Adrenal gland (tissue), 9 donors: ENCODE measurements at regions not wholly inside any gene's neighbourhood (a gene's known extent, or its start where the extent isn't known, plus 50 kb on each side); places are given as distances from the start of the nearest gene placed in this dataset.

Experiments
- DNase-seq, 7 donors: peaks; one replicate each; pipeline ENCODE4 v3.0.0-alpha.2; 2019 to 2020
- H3K27ac ChIP-seq, 5 donors: fragments of 200-600 bp; sonication (generic) in 4 of 5; 1 replicate in 3 of 5; 2 replicates in 2 of 5; pipeline versions ENCODE4 v1.5.1 to v1.8.0; 2016 to 2020; ENCODE audit warnings: mild to moderate bottlenecking in 1 of 5
- H3K27me3 ChIP-seq: fragments of 200-600 bp; 2 replicates; pipeline ENCODE4 v1.8.0; 2021
- H3K36me3 ChIP-seq, 2 donors: fragments of 200-600 bp; replicated peaks in 1 of 2; 1 replicate in 1 of 2; 2 replicates in 1 of 2; pipeline versions ENCODE4 v1.5.1 to v1.8.0; 2018 to 2022
- H3K4me1 ChIP-seq, 2 donors: fragments of 200-600 bp; replicated peaks in 1 of 2; 1 replicate in 1 of 2; 2 replicates in 1 of 2; pipeline versions ENCODE4 v1.5.1 to v1.8.0; 2018 to 2021
- H3K4me3 ChIP-seq, 4 donors: fragments of 200-600 bp; sonication (generic) in 3 of 4; one replicate each; pipeline ENCODE4 v1.5.1; 2016 to 2018
- H3K9me3 ChIP-seq, 3 donors: fragments of 200-600 bp; sonication (generic) in 1 of 3; replicated peaks in 1 of 3; 1 replicate in 2 of 3; 2 replicates in 1 of 3; pipeline versions ENCODE4 v1.5.1 to v1.8.0; 2016 to 2021
- POLR2A ChIP-seq, 2 donors: fragments of 450-650 bp; IDR thresholded peaks; one replicate each; pipeline ENCODE4 v1.6.1; 2017; ENCODE audit warnings: antibody characterized with exemption in 2 of 2, mild to moderate bottlenecking in 2 of 2, moderate library complexity in 1 of 2
- WGBS, 4 donors: extraction: QIAGEN DNeasy Blood & Tissue Kit in 2 of 4; methylation state at CpG; one replicate each; pipeline versions ENCODE4 v1.1.5 to v1.1.7; 2013 to 2017; 5-methylcytosine and 5-hydroxymethylcytosine counted together
- intact Hi-C, 2 donors: fragments of 100-400 bp; cut with DNase I; formaldehyde crosslinking; loops; one replicate each; pipeline versions ENCODE4 v1.14.1 to v1.15.0; 2022 to 2023
- TF ChIP-seq, protein P1 (sequence below), 6 experiments: fragments of 450-650 bp in 4 of 6; fragments of 200-600 bp in 2 of 6; sonication (generic) in 1 of 6; IDR thresholded peaks; 1 replicate in 5 of 6; 2 replicates in 1 of 6; pipeline versions ENCODE4 v1.5.1 to v1.8.0; 2016 to 2021; ENCODE audit warnings: antibody characterized with exemption in 6 of 6, mild to moderate bottlenecking in 2 of 6, moderate library complexity in 1 of 6
- donor health status: healthy with polysubstance abuse.
- donor health status: Bipolar disorder and iron deficiency.
- donor health status: DM: yes; HTN: yes; CAD: no.
- donor health status: DM: no; HTN: no; CAD: no.
- donor health status: DM: no; HTN: no; CAD: no.

DNA sequence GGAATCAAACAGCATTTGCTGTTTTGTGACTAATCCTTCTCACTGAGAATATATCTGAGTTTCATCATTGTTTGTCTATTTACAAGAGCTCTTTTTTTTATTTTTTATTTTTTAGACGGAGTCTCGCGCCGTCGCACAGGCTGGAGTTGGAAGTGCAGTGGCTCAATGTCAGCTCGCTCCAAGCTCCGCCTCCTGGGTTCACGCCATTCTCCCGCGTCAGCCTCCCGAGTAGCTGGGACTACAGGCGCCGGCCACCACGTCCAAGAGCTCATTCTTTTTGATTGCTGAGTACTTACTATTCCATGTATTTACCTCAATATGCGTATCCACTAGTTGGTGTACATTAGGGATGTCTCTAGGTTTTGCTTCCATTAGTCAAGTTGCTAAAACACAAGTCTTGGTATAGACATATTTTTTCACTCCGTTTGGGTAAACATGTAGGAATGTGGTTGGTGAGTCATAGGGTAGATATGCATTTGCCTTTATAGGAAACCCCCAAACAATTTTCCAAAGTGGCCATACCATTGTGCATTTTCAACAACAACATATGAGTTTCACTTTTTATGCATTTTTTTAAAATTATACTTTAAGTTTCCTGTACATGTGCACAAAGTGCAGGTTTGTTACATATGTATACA lies 1005.0 kb upstream of the CDH10 start:
- Histone ChIP-seq H3K27ac (no peak overlapping the region), H3K36me3 (no peaks in the 10 kb centered on the region), H3K9me3 (no peaks in the 10 kb centered on the region), H3K4me3 (no peak overlapping the region), H3K4me1 (no peaks in the 10 kb centered on the region), H3K27me3 (no peaks in the 10 kb centered on the region)
- TF ChIP-seq, protein P1, sequence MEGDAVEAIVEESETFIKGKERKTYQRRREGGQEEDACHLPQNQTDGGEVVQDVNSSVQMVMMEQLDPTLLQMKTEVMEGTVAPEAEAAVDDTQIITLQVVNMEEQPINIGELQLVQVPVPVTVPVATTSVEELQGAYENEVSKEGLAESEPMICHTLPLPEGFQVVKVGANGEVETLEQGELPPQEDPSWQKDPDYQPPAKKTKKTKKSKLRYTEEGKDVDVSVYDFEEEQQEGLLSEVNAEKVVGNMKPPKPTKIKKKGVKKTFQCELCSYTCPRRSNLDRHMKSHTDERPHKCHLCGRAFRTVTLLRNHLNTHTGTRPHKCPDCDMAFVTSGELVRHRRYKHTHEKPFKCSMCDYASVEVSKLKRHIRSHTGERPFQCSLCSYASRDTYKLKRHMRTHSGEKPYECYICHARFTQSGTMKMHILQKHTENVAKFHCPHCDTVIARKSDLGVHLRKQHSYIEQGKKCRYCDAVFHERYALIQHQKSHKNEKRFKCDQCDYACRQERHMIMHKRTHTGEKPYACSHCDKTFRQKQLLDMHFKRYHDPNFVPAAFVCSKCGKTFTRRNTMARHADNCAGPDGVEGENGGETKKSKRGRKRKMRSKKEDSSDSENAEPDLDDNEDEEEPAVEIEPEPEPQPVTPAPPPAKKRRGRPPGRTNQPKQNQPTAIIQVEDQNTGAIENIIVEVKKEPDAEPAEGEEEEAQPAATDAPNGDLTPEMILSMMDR (IDR thresholded peaks at IDR 0.05), result no peak
- no peak for TF ChIP-seq POLR2A (IDR thresholded peaks at IDR 0.05)
- DNase-seq, result no peak
- 94 to 95% (median 95%) methylated on average over 16 of the region's 16 CpGs for WGBS, 4 donors
- intact Hi-C loops, result no loop called here

DNA sequence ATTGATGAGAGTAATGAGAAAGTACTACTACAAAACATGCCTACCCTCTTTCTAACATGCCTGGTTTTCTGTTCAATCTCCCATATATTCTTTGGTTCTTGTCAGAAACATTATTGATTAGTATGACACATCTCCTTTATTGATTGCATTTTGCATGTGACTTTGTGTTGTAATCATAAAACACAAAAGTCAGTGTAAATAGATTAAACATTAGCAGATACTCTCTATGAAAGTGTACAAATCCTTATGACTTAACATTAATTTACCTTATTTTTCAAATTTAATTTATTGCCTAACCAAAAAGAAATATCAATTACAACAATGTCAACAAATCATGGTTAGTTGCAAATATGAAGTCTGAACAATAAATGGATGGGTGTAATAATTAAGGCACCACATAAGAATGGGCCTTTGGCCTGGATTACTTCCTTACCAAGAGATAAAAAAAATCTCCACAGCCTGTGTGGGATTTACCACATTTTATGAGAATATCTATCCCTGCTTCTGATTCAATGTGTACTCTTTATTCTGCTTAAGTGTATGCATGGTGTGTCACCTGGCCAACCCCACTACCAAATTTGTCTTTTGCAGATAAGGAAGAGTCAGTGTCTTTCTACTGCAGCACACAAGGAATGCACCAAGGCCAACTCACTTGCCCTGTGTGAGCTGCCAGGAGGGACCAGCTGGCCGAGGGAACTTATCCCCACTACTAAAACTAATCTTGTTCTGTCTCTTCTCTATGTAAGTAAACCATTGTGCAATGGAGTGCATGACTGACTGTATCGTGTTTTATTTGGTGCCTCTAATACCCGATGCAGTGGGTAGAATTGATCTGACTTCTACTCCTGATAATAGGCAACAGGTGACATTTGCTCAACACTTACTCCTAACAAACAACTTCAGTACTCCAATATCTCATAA lies 1001.9 kb upstream of the CDH10 start:
- Histone ChIP-seq H3K36me3 (no peaks in the 10 kb centered on the region), H3K27me3 (no peaks in the 10 kb centered on the region), H3K27ac (no peak overlapping the region), H3K4me3 (no peak overlapping the region), H3K4me1 (no peaks in the 10 kb centered on the region), H3K9me3 (no peaks in the 10 kb centered on the region)
- no peak for DNase-seq
- TF ChIP-seq, protein P1 (IDR thresholded peaks at IDR 0.05), result no peak
- TF ChIP-seq POLR2A (IDR thresholded peaks at IDR 0.05), result no peak
- intact Hi-C loops, result no loop called here
- WGBS, 4 donors, result 68 to 74% (median 71%) methylated on average over 3 of the region's 3 CpGs

DNA sequence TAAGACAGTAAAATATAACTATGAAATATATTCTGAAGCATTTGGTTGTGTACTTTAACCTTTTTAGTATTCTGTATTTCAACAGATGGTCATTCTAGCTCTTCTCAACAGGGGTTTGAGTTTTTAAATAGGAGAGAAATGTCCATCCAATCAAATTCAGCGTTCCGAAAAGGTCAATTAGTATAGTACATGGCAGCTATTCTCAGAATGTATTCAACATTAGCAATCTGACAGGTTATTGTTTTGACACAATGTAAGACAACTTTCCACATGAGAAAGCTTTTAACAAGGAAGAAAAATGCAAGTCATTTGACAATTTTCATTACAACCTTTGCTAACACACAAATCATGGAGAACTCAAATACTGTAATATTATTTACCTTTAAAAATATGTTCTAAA lies 996.3 kb upstream of the CDH10 start:
- H3K9me3 ChIP-seq, result no peaks in the 10 kb centered on the region
- 82 to 91% (median 85%) methylated on average over 2 of the region's 2 CpGs for WGBS, 4 donors
- TF ChIP-seq, protein P1 (IDR thresholded peaks at IDR 0.05), result no peak
- no peak for TF ChIP-seq POLR2A (IDR thresholded peaks at IDR 0.05)

DNA sequence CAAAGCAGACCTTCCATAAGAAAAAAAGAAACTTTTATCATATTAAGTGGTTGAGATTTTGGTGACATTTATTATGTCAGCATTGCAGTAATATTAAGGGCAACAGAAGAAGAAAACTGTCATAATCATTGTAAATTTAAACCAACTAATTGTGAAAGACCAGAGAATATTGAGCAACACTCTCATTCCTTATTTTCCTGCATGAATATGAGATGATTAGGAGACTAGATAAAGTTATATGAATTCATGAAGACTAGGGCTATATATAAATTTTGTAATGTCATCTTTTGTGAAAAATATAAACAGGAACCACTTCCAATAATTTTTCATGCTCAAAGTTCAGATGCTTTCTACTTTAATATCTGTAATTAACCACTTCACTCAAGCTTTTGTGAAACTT lies 974.5 kb upstream of the CDH10 start:
- no peak overlapping the region for H3K4me3 ChIP-seq

More for the DNA sequence above, 996.3 kb upstream of the CDH10 start:
- no peaks in the 10 kb centered on the region for H3K27me3 ChIP-seq
- DNase-seq, result no peak
- H3K4me1 ChIP-seq, result no peaks in the 10 kb centered on the region
- H3K4me3 ChIP-seq, result no peak overlapping the region
- H3K36me3 ChIP-seq, result no peaks in the 10 kb centered on the region
- intact Hi-C loops, result no loop called here
- H3K27ac ChIP-seq, result no peak overlapping the region

More for the DNA sequence above, 974.5 kb upstream of the CDH10 start:
- TF ChIP-seq, protein P1 (IDR thresholded peaks at IDR 0.05), result no peak
- no peak for TF ChIP-seq POLR2A (IDR thresholded peaks at IDR 0.05)
- DNase-seq, result no peak
- Histone ChIP-seq H3K9me3 (no peaks in the 10 kb centered on the region), H3K27me3 (no peaks in the 10 kb centered on the region), H3K4me1 (no peaks in the 10 kb centered on the region), H3K27ac (no peak overlapping the region), H3K36me3 (no peaks in the 10 kb centered on the region)
- intact Hi-C loops, result no loop called here
